GM21447 (cell line): ENCODE measurements at regions not wholly inside any gene's neighbourhood (a gene's known extent, or its start where the extent isn't known, plus 50 kb on each side); places are given as distances from the start of the nearest gene placed in this dataset.
"Not testable (repeated sequence)": the region's sequence is repeated elsewhere in the genome, so short reads cannot be mapped to it uniquely, and the experiment has no call there.

Source experiments
- ATAC-seq: cut with Tn5 transposase; IDR thresholded peaks from one replicate; pipeline ENCODE4 v1.9.1; 2021; ENCODE audit not compliant: unreplicated experiment

DNA sequence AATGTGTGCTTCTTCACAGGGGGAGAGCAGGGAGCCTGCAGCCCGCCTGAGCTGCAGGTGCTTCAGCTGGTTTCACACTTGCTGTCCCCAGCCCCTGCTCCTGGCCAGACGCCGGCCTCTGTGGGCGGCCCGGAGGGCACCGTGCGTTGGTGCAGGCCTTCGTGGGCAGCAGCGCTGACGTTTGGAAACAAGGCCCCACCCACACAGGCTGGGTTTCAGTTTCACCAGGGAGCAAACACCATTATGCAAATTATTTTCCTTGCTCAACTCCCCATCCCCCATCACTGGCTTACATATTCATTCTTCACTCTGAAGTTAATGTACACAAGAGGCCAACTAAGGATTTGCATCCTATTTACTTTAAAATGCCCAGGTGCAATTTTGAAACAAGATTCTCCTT lies 343.2 kb downstream of the BCL2L11 start:
- ATAC-seq: peak; percentile 92

GRCh38 chr2:111464367-111464766 lies 343.7 kb downstream of the BCL2L11 start:
- ATAC-seq: not testable (repeated sequence)

DNA sequence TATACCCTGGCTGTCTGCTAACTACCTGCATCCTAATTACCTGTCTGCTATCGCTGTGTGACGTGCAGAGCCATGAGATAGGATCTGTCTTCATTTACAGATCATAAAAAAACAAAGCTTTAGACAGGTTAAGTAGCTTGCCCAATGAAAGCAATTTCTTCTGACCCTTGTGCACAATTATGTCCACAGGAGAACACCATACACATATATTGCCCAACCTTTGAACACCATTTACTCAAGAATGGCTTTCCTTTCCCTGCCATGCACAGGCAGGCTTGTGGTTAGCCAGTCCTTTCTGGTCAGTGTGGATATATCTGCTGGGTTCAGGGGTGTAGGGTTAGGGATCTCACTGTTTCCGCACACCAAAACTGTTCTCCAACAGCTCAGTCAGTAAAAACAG lies 344.8 kb downstream of the BCL2L11 start:
- not testable (repeated sequence) for ATAC-seq

DNA sequence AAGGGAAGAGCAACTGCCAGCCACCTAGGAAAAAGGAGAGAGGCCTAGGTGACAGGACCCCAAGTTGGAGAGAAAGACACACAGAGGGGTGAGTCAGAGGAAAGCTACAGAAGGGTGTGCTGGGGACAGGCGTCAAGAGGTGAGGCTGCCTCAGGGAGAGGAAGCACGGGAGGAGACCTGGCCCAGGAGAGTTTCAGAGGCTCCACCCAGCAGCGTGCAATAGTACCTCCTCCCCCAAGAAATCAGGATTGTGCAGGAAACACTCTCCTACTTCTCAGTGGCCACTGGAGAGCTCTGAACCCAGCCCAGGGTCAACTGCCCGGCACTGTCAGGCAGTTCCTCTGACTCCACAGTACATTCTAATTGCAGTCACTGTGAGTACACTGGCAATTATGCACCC lies 346.0 kb downstream of the BCL2L11 start:
- not testable (repeated sequence) for ATAC-seq

DNA sequence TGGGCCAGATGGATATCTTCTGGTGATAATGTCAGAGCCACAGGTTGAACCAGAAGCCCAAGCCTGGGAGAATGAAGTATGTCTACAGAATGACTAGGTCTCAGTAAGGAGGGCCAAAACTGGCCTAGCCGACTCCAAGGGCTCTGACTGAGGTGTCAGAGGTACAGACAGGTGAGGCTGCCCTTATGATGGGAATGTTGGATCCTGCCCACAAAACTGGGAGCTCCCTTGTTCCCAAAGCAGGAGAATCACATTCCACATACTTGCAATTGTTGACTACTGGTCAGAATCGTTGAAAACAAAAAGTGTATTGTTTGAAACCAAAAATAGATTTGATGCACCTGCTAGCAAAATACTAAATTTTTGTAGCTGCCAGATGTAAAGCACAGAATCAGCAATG lies 350.2 kb downstream of the BCL2L11 start:
- ATAC-seq: not testable (repeated sequence)

DNA sequence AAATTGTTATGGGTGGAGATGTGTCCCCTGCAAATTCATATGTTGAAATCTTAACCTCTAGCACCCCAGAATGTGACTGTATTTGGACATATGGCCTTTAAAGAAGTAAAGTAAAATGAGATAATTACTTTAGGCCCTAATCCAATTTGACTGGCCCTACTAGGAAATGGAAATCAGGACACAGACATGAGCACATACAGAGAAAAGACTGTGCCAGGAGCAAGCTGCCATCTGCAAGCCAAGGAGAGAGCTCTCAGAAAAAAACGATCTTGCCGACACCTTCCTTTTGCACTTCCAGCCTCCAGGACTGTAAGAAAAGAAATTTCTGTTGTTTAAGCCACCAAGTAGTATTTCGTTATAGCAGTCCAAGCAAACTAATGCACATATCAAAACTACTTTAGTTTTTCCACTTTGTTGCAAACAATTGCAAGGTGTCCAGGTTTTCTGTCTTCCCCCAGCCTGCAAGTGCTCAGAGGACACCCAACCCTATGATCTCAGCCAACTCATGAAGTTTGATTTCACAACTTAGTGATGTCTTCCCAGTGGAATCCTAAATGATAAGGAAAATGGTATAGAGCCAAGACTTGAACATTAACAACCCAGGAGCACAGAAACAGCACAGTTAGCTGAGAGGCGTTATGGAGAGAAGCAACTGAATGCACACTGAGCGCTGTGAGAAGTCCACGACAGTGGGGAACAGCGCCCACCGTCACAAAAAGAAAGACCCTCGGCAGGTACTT lies 351.2 kb downstream of the BCL2L11 start:
- ATAC-seq: not testable (repeated sequence)

- not testable (repeated sequence) for ATAC-seq
Observed at GRCh38 chr2:111472844-111473403, 352.2 kb downstream of the BCL2L11 start.

GRCh38 chr2:111473522-111473921 lies 352.8 kb downstream of the BCL2L11 start:
- not testable (repeated sequence) for ATAC-seq

- not testable (repeated sequence) for ATAC-seq
Observed at GRCh38 chr2:111474198-111474705, 353.5 kb downstream of the BCL2L11 start.

DNA sequence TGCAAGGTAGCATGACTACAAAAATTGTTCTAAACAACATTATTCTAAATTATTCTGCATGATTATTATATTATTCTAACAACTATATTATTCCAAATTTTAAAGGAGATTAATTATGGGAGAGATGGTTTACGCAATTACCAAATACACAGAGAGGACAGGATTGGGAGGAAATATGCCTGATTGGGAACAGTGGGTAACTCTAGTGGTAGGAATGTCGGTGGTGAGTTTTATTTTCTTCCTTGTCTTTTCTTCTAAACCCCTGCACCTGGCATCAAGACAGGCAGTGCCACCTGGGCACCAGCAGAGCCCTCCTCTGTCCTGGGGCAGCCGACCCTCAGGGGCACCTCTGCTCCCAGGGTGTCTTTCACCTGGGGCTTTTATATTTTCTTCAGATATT lies 357.6 kb downstream of the BCL2L11 start:
- ATAC-seq: not testable (repeated sequence)

- peak; percentile 55 for ATAC-seq
Observed at GRCh38 chr2:111478871-111479318, 358.2 kb downstream of the BCL2L11 start.

- ATAC-seq: not testable (repeated sequence)
Observed at GRCh38 chr2:111480016-111480625, 359.4 kb downstream of the BCL2L11 start.

DNA sequence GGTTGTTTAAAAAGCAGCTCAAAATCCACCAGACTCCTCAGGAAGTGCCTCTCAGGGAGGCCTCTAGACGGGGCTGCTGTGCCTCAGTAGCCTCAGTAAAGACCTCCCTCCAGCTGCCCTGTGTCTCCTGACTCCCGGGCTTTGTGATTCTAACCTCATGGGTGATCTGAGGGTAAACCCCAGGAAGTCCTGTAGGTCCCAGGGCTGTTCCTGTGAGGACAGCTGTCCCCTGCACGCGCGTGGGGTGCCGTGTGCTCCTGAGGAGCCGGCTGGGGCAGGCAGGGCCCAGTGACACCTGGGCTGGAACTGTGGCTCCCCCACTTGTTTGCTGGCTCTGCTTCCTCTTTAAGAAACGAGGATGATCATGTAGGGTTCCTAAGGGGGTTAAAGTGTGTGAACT lies 359.9 kb downstream of the BCL2L11 start:
- ATAC-seq: not testable (repeated sequence)

DNA sequence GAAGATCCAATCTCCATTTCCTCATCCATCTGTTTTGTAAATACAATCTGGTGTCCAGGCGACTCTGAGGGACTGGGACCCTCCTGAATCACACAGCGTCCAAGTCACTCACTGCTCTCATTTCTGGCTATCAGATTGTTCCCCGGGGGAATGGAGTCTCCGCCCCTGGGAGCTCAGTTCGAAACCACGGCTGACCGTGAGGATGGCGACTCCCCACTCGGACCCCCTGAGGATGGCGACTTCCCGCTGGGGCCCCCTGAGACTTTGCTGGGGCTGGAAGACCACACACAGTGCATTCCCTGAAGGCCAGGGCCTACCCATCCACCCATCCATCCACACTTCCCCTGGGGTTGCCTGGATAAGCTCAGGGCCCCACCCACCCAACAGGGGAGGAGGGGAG lies 360.5 kb downstream of the BCL2L11 start:
- not testable (repeated sequence) for ATAC-seq

- ATAC-seq: peak; percentile 70
Observed at GRCh38 chr2:111482987-111483679, 362.4 kb downstream of the BCL2L11 start.

DNA sequence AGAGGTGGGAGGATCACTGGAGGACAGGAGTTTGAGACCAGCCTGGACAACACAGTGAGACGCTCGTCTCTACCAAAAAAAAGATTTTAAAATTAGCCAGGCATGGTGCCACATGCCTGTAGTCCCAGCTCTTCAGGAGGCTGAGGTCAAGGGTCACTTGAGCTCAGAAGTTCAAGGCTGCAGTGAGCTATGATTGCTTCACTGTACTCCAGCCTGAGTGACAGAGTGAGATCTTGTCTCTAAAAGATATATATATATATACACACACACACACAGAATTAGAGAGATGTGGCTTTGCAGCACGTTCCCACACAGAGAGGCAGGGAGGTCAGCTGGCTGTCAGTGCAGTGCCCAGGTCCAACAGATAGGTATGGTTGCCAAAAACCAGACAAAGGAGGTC lies 363.4 kb downstream of the BCL2L11 start:
- not testable (repeated sequence) for ATAC-seq

DNA sequence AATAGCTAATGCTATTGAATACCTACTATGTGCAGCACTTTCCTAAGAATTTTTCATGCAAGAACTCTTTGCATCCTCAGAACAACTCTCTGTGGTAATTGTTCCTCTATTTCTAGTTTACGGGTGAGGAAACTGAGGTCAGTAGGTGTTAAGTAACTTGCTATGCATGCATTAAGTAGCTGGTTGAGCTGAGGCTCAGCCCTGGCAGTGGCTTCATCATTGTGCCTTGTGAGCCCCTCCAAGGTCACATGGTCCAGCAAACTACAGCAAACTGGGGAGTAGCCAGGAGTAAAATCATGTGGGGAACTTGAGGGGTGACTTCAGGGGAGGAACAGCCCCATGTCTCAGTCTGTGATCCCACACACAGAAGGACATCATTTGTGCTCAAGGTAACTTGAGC lies 365.2 kb downstream of the BCL2L11 start:
- not testable (repeated sequence) for ATAC-seq

DNA sequence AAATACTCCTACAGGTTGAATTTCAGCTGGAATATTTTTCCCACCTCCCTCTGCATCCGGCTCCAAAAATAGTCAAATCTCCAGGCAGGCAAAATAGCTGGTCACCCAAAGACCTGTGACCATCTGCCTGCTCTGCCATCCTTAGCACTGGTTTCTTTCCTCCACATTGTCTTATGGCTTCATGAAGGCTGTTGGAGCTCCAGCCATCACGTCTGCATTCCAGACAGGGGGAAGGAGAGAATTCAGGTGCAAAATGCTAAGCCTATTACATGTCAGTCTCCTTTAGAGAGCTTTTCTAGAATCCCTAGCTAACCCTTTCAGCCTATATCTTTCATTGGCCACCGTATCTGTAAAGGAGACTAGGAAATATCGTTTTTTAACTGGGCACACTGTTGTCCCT lies 367.7 kb downstream of the BCL2L11 start:
- ATAC-seq: not testable (repeated sequence)

GRCh38 chr2:111489460-111489859 lies 368.7 kb downstream of the BCL2L11 start:
- not testable (repeated sequence) for ATAC-seq

DNA sequence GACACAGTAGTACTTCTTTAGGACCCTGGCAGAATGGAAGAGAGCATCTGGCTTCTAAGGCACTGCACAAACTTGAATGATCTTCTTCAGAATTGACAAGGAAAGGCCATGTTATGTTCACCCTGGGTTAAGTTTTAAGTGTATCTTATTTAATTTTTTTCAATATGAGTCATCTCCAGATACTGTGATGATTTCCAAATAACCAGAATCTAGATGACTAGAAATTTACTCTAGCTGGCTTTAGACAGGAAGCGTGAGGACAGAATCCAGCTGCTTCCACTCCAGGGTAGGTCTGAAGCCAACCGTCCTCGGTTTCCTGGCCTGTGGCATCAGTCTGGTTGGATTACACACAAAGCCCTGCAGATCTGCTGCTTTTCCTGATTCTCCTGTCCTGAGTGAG lies 370.5 kb downstream of the BCL2L11 start:
- not testable (repeated sequence) for ATAC-seq

DNA sequence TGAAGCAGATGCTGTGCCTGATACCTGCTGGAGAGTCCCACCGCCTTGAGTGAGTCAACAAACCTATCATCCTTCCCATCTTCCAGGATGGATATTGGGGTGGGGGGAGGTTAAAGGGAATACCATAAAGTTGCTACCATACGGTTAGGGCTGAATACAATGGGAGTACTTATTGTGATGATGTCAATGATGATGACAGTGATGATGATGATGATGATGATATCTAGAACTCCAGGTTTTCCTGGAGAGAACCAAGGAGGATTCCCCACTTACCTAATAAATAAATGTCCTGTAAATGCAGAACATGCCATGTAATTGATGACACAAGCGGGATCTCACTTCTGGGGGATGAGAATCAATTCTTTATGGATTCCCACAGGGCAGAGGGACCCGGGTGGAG lies 370.9 kb downstream of the BCL2L11 start:
- not testable (repeated sequence) for ATAC-seq
